Kidney glomerular epithelial cell (primary cell): ENCODE measurements at regions not wholly inside any gene's neighbourhood (a gene's known extent, or its start where the extent isn't known, plus 50 kb on each side); places are given as distances from the start of the nearest gene placed in this dataset.

Experiments
- DNase-seq: peaks from one replicate; lab custom pipeline; 2025; lab: John Stamatoyannopoulos, UW

GRCh38 chrX:39953879-39954278, 143.9 kb downstream of the BCOR start:
- DNase-seq, result peak; percentile 48

GRCh38 chrX:39954851-39955250, 142.9 kb downstream of the BCOR start:
- no peak for DNase-seq

GRCh38 chrX:39955625-39956024, 142.1 kb downstream of the BCOR start:
- no peak for DNase-seq

- DNase-seq, result no peak
Observed at GRCh38 chrX:39956803-39957394, 140.9 kb downstream of the BCOR start.

GRCh38 chrX:39957816-39958566, 139.8 kb downstream of the BCOR start:
- DNase-seq, result no peak

GRCh38 chrX:39958850-39959249, 138.9 kb downstream of the BCOR start:
- DNase-seq, result no peak

GRCh38 chrX:39960219-39960618, 137.5 kb downstream of the BCOR start:
- DNase-seq, result no peak

GRCh38 chrX:39961441-39961840, 136.3 kb downstream of the BCOR start:
- DNase-seq, result no peak

- DNase-seq, result no peak
Observed at GRCh38 chrX:39965051-39965573, 132.6 kb downstream of the BCOR start.

- DNase-seq, result no peak
Observed at GRCh38 chrX:39966176-39966575, 131.6 kb downstream of the BCOR start.

- no peak for DNase-seq
Observed at GRCh38 chrX:39967348-39967747, 130.4 kb downstream of the BCOR start.

GRCh38 chrX:39969099-39969818, 128.5 kb downstream of the BCOR start:
- no peak for DNase-seq

- no peak for DNase-seq
Observed at GRCh38 chrX:39969819-39970504, 127.8 kb downstream of the BCOR start.

- no peak for DNase-seq
Observed at GRCh38 chrX:39971760-39972159, 126.0 kb downstream of the BCOR start.

- DNase-seq, result peak; percentile 8
Observed at GRCh38 chrX:39972340-39972739, 125.4 kb downstream of the BCOR start.

- DNase-seq, result no peak
Observed at GRCh38 chrX:39973810-39974209, 123.9 kb downstream of the BCOR start.

- no peak for DNase-seq
Observed at GRCh38 chrX:39974270-39974669, 123.5 kb downstream of the BCOR start.

- DNase-seq, result no peak
Observed at GRCh38 chrX:39975101-39975925, 122.4 kb downstream of the BCOR start.

GRCh38 chrX:39981946-39982345, 115.8 kb downstream of the BCOR start:
- DNase-seq, result no peak

GRCh38 chrX:39982948-39983347, 114.8 kb downstream of the BCOR start:
- DNase-seq, result no peak

- DNase-seq, result peak; percentile 4
Observed at GRCh38 chrX:39983715-39984114, 114.0 kb downstream of the BCOR start.
